NCI-H2196 (cell line): ENCODE measurements at regions not wholly inside any gene's neighbourhood (a gene's known extent, or its start where the extent isn't known, plus 50 kb on each side); places are given as distances from the start of the nearest gene placed in this dataset.
"Not testable (repeated sequence)": the region's sequence is repeated elsewhere in the genome, so short reads cannot be mapped to it uniquely, and the experiment has no call there.

ENCODE experiments used
- DNase-seq: peaks from one replicate; lab custom pipeline; 2025; ENCODE audit not compliant: unreplicated experiment; lab: John Stamatoyannopoulos, UW

GRCh38 chr2:183898641-183899040, 699.7 kb upstream of the ZNF804A start:
- DNase-seq = no peak

GRCh38 chr2:183901931-183902330, 696.4 kb upstream of the ZNF804A start:
- DNase-seq = no peak

GRCh38 chr2:183903026-183903425, 695.3 kb upstream of the ZNF804A start:
- DNase-seq = no peak

GRCh38 chr2:183916041-183916440, 682.3 kb upstream of the ZNF804A start:
- not testable (repeated sequence) for DNase-seq

- no peak for DNase-seq
These were observed 679.2 kb upstream of the ZNF804A start for GRCh38 chr2:183919167-183919566.

GRCh38 chr2:183919926-183920325, 678.4 kb upstream of the ZNF804A start:
- no peak for DNase-seq

GRCh38 chr2:183925281-183925680, 673.0 kb upstream of the ZNF804A start:
- no peak for DNase-seq

- DNase-seq = no peak
These were observed 671.9 kb upstream of the ZNF804A start for GRCh38 chr2:183926433-183926832.

- DNase-seq = no peak
These were observed 670.7 kb upstream of the ZNF804A start for GRCh38 chr2:183927406-183928325.

- peak; percentile 41 for DNase-seq
These were observed 663.3 kb upstream of the ZNF804A start for GRCh38 chr2:183935005-183935404.

- no peak for DNase-seq
These were observed 661.1 kb upstream of the ZNF804A start for GRCh38 chr2:183937220-183937619.

- DNase-seq = no peak
These were observed 652.1 kb upstream of the ZNF804A start for GRCh38 chr2:183946193-183946592.

- DNase-seq = no peak
These were observed 649.5 kb upstream of the ZNF804A start for GRCh38 chr2:183948861-183949260.

- no peak for DNase-seq
These were observed 647.7 kb upstream of the ZNF804A start for GRCh38 chr2:183950673-183951072.

GRCh38 chr2:183951630-183952029, 646.7 kb upstream of the ZNF804A start:
- no peak for DNase-seq

GRCh38 chr2:183952741-183953140, 645.6 kb upstream of the ZNF804A start:
- no peak for DNase-seq

GRCh38 chr2:183963609-183964008, 634.7 kb upstream of the ZNF804A start:
- DNase-seq = no peak

GRCh38 chr2:183964565-183964964, 633.8 kb upstream of the ZNF804A start:
- DNase-seq = no peak

GRCh38 chr2:183967756-183968155, 630.6 kb upstream of the ZNF804A start:
- no peak for DNase-seq

- DNase-seq = not testable (repeated sequence)
These were observed 622.7 kb upstream of the ZNF804A start for GRCh38 chr2:183975676-183976075.

- DNase-seq = no peak
These were observed 613.5 kb upstream of the ZNF804A start for GRCh38 chr2:183984871-183985270.

GRCh38 chr2:183991968-183992367, 606.4 kb upstream of the ZNF804A start:
- no peak for DNase-seq

GRCh38 chr2:183993052-183993451, 605.3 kb upstream of the ZNF804A start:
- DNase-seq = no peak
